UCSD-AML1 (cell line): ENCODE measurements at regions not wholly inside any gene's neighbourhood (a gene's known extent, or its start where the extent isn't known, plus 50 kb on each side); places are given as distances from the start of the nearest gene placed in this dataset.

Experiments
- DNase-seq: peaks from one replicate; lab custom pipeline; 2025; ENCODE audit not compliant: unreplicated experiment; lab: John Stamatoyannopoulos, UW

DNA sequence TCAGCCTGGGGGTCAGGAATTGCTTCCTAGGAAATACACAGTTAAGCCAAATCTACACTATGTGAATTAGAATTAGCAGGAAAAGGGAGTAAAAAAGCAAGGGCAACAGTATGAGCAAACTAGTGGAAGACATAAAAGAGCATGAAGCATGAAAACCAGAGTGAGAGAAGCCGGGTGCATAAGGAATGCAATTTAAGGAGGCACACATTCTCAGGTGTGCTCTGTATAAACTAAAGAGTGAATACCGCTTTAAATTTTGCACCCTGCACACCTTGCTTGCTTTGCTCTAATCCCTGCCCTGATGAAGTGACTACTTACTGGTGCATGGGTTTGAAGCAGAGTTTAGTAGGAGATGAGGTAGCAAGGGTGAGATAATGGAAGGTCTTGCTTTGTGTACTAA lies 65.7 kb upstream of the EPHA4 start:
- no peak for DNase-seq

GRCh38 chr2:221635949-221636348 lies 63.8 kb upstream of the EPHA4 start:
- no peak for DNase-seq

DNA sequence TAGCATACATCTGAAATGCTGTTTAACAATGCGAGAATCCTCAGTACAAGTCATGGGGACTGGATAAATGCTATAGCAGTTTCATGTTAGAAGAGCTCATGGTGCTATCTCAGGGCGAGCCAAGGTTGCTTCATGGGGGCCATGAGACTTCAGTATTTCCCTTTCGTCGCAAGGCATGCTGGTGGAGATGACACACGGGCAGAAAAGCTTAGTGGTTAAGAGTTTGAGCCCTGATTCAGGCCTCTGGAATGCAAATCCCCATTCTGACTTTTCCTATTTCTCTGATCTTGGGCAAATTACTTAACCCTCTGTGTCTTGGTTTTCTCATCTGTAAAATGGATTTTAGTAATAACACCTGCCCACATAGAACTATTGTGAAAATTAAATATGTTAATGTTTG lies 57.4 kb upstream of the EPHA4 start:
- no peak for DNase-seq

- DNase-seq, result no peak
Observed at GRCh38 chr2:221624475-221624874, 52.4 kb upstream of the EPHA4 start.
